ENCODE measurements at regions not wholly inside any gene's neighbourhood (a gene's known extent, or its start where the extent isn't known, plus 50 kb on each side); places are given as distances from the start of the nearest gene placed in this dataset.

- no peak for TF ChIP-seq CTCF (IDR thresholded peaks at IDR 0.05)
- no peak for TF ChIP-seq POLR2A (IDR thresholded peaks at IDR 0.05)
Measured at GRCh38 chr20:56072165-56072564, 66.8 kb upstream of the CBLN4 start.
